Lung (tissue), 11 donors: ENCODE measurements at regions not wholly inside any gene's neighbourhood (a gene's known extent, or its start where the extent isn't known, plus 50 kb on each side); places are given as distances from the start of the nearest gene placed in this dataset.

Experiments used
- ATAC-seq: fragments of 200-7000 bp; cut with Tn5 transposase; one replicate; pipeline ENCODE4 v1.9.1; 2020; ENCODE audit warnings: moderate number of reproducible peaks; ENCODE audit not compliant: insufficient read depth, low FRiP score
- DNase-seq, 3 donors: peaks; one replicate each; pipeline ENCODE4 v3.0.0-alpha.2; 2013 to 2017
- H3K27ac ChIP-seq, 2 donors: one replicate each; pipeline ENCODE4 v1.5.1; 2013; ENCODE audit warnings: mild to moderate bottlenecking in 2 of 2, moderate library complexity in 2 of 2, control low read depth in 1 of 2, inconsistent platforms in 1 of 2, low read depth in 1 of 2, low read length in 1 of 2
- H3K27me3 ChIP-seq, 3 donors: one replicate each; pipeline ENCODE4 v1.5.1; 2013; ENCODE audit warnings: low read length in 2 of 3; ENCODE audit not compliant: control insufficient read depth in 3 of 3, insufficient read depth in 3 of 3
- H3K36me3 ChIP-seq, 4 donors: one replicate each; pipeline ENCODE4 v1.5.1; 2013; ENCODE audit warnings: low read length in 4 of 4, mild to moderate bottlenecking in 1 of 4, moderate library complexity in 1 of 4; ENCODE audit not compliant: control insufficient read depth in 4 of 4, insufficient read depth in 4 of 4
- H3K4me1 ChIP-seq, 5 donors: one replicate each; pipeline ENCODE4 v1.5.1; 2013; ENCODE audit warnings: low read length in 5 of 5, mild to moderate bottlenecking in 2 of 5, moderate library complexity in 1 of 5; ENCODE audit not compliant: control insufficient read depth in 5 of 5, insufficient read depth in 5 of 5
- H3K4me3 ChIP-seq: one replicate; pipeline ENCODE4 v1.5.1; 2013; ENCODE audit warnings: mild to moderate bottlenecking, control low read depth, moderate library complexity
- H3K9ac ChIP-seq, 2 donors: one replicate each; pipeline ENCODE4 v1.5.1; 2013; ENCODE audit warnings: low read length in 2 of 2, control low read depth in 1 of 2; ENCODE audit not compliant: insufficient read depth in 1 of 2
- H3K9me3 ChIP-seq, 4 donors: one replicate each; pipeline ENCODE4 v1.5.1; 2013; ENCODE audit warnings: low read length in 3 of 4, mild to moderate bottlenecking in 1 of 4, moderate library complexity in 1 of 4; ENCODE audit not compliant: control insufficient read depth in 4 of 4, insufficient read depth in 3 of 4
- WGBS, 2 donors: extraction: QIAGEN DNeasy Blood & Tissue Kit; methylation state at CpG; one replicate each; pipeline ENCODE4 v1.1.7; 2013; 5-methylcytosine and 5-hydroxymethylcytosine counted together
- TF ChIP-seq, protein P1 (sequence below): IDR thresholded peaks from 2 replicates; pipeline ENCODE4 v1.5.1; 2012; ENCODE audit warnings: mild to moderate bottlenecking; ENCODE audit errors: control extremely low read depth, extremely low read depth
- donor health status: control.
- donor health status: control.
- donor health status: Bipolar disorder and iron deficiency.
- donor health status: healthy.
- donor health status: DM: yes; HTN: yes; CAD: no.

DNA sequence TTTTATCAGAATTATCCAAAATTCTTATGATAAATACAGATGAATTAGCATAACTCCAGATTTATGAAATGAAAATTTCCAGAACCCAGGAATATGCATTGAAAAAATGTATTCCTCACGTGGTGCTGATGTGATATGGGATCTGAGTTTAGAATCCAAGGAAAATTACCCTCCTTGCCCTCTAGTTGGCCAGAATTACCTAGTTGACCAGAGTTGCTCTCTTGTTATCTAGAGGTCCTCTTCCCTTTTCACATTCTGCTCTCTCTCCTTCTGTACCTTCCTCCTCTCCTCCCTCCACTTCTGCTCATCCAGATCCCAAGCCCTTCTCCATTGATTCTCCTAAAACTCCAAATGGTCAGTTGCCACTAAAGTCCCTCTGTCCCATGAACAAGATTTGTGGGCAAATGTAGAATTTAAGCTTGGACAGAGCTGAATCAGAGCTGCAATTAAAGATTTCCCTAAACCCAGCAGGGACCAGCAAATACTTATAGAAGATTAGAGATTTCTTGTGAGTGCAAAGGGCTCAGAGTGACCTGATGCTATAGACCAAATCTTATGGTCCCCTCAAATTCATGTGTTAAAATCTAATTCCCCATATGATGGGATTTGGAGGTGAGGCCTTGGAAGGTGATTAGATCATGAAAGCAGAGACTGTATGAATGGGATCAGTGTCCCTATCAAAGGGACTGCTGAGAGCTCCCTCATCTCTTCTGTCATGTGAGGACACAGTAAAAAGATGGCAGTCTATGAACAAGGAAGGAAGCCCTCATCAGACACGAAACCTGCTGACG, 103.2 kb upstream of the IGLL5 start:
- Histone ChIP-seq H3K27me3 (no peaks in the 10 kb centered on the region), H3K4me3 (no peak overlapping the region), H3K9ac (no peak overlapping the region), H3K27ac (no peak overlapping the region), H3K36me3 (no peaks in the 10 kb centered on the region), H3K4me1 (peaks cover 0 to 5% (median 0%) of the 10 kb centered on the region in 5 donors), H3K9me3 (no peaks in the 10 kb centered on the region)
- 72 to 78% methylated on average over 3 of the region's 3 CpGs for WGBS, 2 donors
- no peak for DNase-seq
- TF ChIP-seq, protein P1, sequence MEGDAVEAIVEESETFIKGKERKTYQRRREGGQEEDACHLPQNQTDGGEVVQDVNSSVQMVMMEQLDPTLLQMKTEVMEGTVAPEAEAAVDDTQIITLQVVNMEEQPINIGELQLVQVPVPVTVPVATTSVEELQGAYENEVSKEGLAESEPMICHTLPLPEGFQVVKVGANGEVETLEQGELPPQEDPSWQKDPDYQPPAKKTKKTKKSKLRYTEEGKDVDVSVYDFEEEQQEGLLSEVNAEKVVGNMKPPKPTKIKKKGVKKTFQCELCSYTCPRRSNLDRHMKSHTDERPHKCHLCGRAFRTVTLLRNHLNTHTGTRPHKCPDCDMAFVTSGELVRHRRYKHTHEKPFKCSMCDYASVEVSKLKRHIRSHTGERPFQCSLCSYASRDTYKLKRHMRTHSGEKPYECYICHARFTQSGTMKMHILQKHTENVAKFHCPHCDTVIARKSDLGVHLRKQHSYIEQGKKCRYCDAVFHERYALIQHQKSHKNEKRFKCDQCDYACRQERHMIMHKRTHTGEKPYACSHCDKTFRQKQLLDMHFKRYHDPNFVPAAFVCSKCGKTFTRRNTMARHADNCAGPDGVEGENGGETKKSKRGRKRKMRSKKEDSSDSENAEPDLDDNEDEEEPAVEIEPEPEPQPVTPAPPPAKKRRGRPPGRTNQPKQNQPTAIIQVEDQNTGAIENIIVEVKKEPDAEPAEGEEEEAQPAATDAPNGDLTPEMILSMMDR = no peak
- no peak for ATAC-seq

DNA sequence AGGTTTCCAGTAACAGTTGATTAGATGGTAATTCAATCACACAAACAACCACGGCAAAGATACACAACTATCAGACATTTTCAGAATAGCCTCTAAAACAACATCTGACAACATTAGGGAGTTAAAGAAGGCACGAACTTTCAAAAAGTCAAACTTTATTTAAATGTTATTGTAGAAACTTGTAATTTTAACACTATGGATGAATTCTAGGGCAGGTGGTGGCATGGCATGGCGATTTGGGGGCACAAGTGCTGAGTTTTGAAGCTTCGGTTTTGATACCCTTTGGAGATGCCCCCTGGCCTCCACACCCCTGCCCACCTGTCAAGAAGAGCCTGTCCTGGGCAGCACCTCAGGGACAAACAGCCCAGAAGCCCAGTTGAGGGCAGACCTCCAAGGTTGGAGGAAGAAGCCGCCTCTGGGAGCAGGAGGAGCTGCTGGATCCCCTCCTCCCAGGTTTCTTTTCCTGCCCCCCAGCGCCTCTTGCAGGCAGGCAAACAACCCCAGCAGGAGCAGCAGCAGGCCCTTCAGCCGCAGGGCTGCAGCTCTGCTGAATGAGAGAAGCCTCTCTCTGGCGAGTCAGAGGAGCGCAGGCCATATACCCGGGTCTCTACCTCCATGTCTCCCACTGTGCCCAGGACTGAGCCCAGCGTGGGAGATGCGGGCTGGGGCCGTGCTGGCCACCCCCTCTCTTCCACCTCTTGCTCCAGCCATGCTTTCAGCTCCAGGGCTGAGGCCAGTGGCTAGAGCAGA, 102.1 kb upstream of the IGLL5 start:
- H3K36me3 ChIP-seq = no peaks in the 10 kb centered on the region
- peaks cover 0 to 5% (median 0%) of the 10 kb centered on the region in 5 donors for H3K4me1 ChIP-seq
- 82 to 85% methylated on average over 13 of the region's 13 CpGs for WGBS, 2 donors
- H3K27me3 ChIP-seq = no peaks in the 10 kb centered on the region
- H3K27ac ChIP-seq = no peak overlapping the region
- no peak for DNase-seq
- no peaks in the 10 kb centered on the region for H3K9me3 ChIP-seq
- no peak overlapping the region for H3K9ac ChIP-seq
- TF ChIP-seq, protein P1 = no peak
- no peak overlapping the region for H3K4me3 ChIP-seq
- no peak for ATAC-seq

DNA sequence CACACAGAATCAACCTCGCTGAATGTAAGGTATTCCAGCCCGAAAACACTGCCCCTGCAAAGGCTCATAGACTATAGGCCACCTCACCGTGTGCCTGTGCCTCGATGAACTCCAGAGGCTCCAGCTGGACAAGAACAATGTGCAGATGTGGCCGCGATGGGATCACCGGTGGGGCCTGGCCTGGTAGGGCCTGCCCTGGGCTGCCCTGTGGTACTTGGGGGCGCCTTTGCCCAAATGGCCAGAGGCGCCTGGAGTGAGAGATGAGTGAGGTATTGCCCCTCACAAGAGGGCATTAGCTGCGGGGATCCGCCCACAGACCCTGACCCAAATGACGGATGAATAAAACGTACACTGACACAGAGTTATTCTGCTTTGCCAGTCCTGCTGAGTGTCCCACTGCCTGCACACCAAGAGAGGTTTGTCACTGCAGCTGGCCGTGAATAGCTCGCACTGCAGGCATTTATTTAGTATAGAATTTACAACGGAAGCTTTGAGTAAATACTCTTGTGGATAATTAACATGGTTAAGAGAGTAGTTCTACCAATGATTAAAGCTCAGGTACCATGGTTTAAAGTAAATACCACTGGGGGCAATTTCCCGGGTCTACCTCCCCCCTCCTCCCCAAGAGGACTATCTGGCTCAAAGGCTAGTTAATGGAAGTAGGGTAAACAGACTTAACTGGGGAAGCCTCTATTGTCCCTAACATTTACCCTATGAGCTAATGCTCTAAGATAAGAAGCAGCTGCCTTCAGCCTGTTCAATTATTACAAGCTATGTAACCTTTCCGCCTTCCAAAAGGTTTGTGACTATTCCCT, 101.1 kb upstream of the IGLL5 start:
- no peak overlapping the region for H3K4me3 ChIP-seq
- no peaks in the 10 kb centered on the region for H3K36me3 ChIP-seq
- TF ChIP-seq, protein P1 = no peak
- no peak overlapping the region for H3K9ac ChIP-seq
- H3K4me1 ChIP-seq = peaks cover 0 to 5% (median 0%) of the 10 kb centered on the region in 5 donors
- H3K27me3 ChIP-seq = no peaks in the 10 kb centered on the region
- no peaks in the 10 kb centered on the region for H3K9me3 ChIP-seq
- no peak for DNase-seq
- no peak for ATAC-seq
- WGBS, 2 donors = 79 to 81% methylated on average over 18 of the region's 18 CpGs
- no peak overlapping the region for H3K27ac ChIP-seq
